H9 (cell line): ENCODE measurements at regions not wholly inside any gene's neighbourhood (a gene's known extent, or its start where the extent isn't known, plus 50 kb on each side); places are given as distances from the start of the nearest gene placed in this dataset.

ENCODE experiments used
- DNase-seq: peaks from one replicate; pipeline ENCODE4 v3.0.0-alpha.2; 2017
- H2AFZ ChIP-seq: one replicate; pipeline ENCODE4 v1.6.1; 2013; ENCODE audit warnings: mild to moderate bottlenecking, low read length, control low read depth, moderate library complexity
- H2AK5ac ChIP-seq: 2 replicates; pipeline ENCODE4 v1.6.1; 2013; ENCODE audit warnings: low read length, control low read depth, mixed read lengths; ENCODE audit not compliant: insufficient read length
- H2BK120ac ChIP-seq: one replicate; pipeline ENCODE4 v1.6.1; 2013; ENCODE audit warnings: low read depth, mild to moderate bottlenecking, low read length, control low read depth, inconsistent platforms; ENCODE audit not compliant: poor library complexity, severe bottlenecking
- H2BK12ac ChIP-seq: 2 replicates; pipeline ENCODE4 v1.6.1; 2013; ENCODE audit warnings: low read length, control low read depth, mixed read lengths, low read depth; ENCODE audit not compliant: insufficient read length
- H2BK15ac ChIP-seq: 2 replicates; pipeline ENCODE4 v1.6.1; 2013; ENCODE audit warnings: low read depth, low read length, control low read depth
- H2BK20ac ChIP-seq: one replicate; pipeline ENCODE4 v1.6.1; 2013; ENCODE audit warnings: low read depth, mild to moderate bottlenecking, low read length, control low read depth, inconsistent platforms; ENCODE audit not compliant: poor library complexity, severe bottlenecking
- H2BK5ac ChIP-seq: 2 replicates; pipeline ENCODE4 v1.6.1; 2013; ENCODE audit warnings: low read length, control low read depth, mixed read lengths; ENCODE audit not compliant: insufficient read length
- H3K14ac ChIP-seq: 2 replicates; pipeline ENCODE4 v1.6.1; 2013; ENCODE audit warnings: low read length, control low read depth; ENCODE audit not compliant: insufficient read depth
- H3K18ac ChIP-seq: 2 replicates; pipeline ENCODE4 v1.6.1; 2013; ENCODE audit warnings: low read depth, mild to moderate bottlenecking, mixed read lengths, low read length, control low read depth; ENCODE audit not compliant: insufficient read length
- H3K23ac ChIP-seq: 2 replicates; pipeline ENCODE4 v1.6.1; 2013; ENCODE audit warnings: low read length, control low read depth, mixed read lengths, low read depth; ENCODE audit not compliant: insufficient read length
- H3K23me2 ChIP-seq: 2 replicates; pipeline ENCODE4 v1.6.1; 2013; ENCODE audit warnings: low read depth, mild to moderate bottlenecking, mixed read lengths, low read length, control low read depth; ENCODE audit not compliant: insufficient read length, poor library complexity, severe bottlenecking
- H3K27ac ChIP-seq: 2 replicates; pipeline ENCODE4 v1.5.1; 2013; ENCODE audit warnings: low read length, control low read depth, mixed read lengths, low read depth; ENCODE audit not compliant: insufficient read length
- H3K27me3 ChIP-seq: 2 replicates; pipeline ENCODE4 v1.6.1; 2013; ENCODE audit warnings: low read length, control low read depth, inconsistent platforms; ENCODE audit not compliant: insufficient read depth
- H3K4ac ChIP-seq: 2 replicates; pipeline ENCODE4 v1.6.1; 2013; ENCODE audit warnings: low read depth, mild to moderate bottlenecking, control low read depth, inconsistent platforms, low read length, moderate library complexity
- H3K4me1 ChIP-seq: 2 replicates; pipeline ENCODE4 v1.6.1; 2013; ENCODE audit warnings: low read length, control low read depth, inconsistent platforms; ENCODE audit not compliant: insufficient read depth
- H3K4me2 ChIP-seq: 2 replicates; pipeline ENCODE4 v1.6.1; 2013; ENCODE audit warnings: low read length, control low read depth, mixed read lengths; ENCODE audit not compliant: insufficient read length, insufficient read depth
- H3K56ac ChIP-seq: 2 replicates; pipeline ENCODE4 v1.6.1; 2013; ENCODE audit warnings: low read depth, mild to moderate bottlenecking, mixed read lengths, low read length, control low read depth; ENCODE audit not compliant: insufficient read length
- H3K79me1 ChIP-seq: 2 replicates; pipeline ENCODE4 v1.6.1; 2013; ENCODE audit warnings: low read depth, mild to moderate bottlenecking, moderate library complexity, low read length, control low read depth, inconsistent platforms; ENCODE audit not compliant: insufficient read depth, poor library complexity, severe bottlenecking
- H3K79me2 ChIP-seq: 2 replicates; pipeline ENCODE4 v1.6.1; 2013; ENCODE audit warnings: low read length, control low read depth, inconsistent platforms; ENCODE audit not compliant: insufficient read depth
- H3K9ac ChIP-seq: 2 replicates; pipeline ENCODE4 v1.6.1; 2013; ENCODE audit warnings: low read length, control low read depth, mixed read lengths; ENCODE audit not compliant: insufficient read length; ENCODE audit errors: extremely low read depth
- H3K9me3 ChIP-seq: one replicate; pipeline ENCODE4 v1.6.1; 2013; ENCODE audit warnings: low read depth, low read length, inconsistent platforms; ENCODE audit not compliant: control insufficient read depth
- H3T11ph ChIP-seq: one replicate; pipeline ENCODE4 v1.6.1; 2013; ENCODE audit warnings: mild to moderate bottlenecking, low read length, control low read depth, inconsistent platforms
- H4K20me1 ChIP-seq: one replicate; pipeline ENCODE4 v1.6.1; 2013; ENCODE audit not compliant: control insufficient read depth, insufficient read length, insufficient read depth
- H4K5ac ChIP-seq: 2 replicates; pipeline ENCODE4 v1.6.1; 2013; ENCODE audit warnings: low read depth, mild to moderate bottlenecking, mixed read lengths, low read length, control low read depth; ENCODE audit not compliant: insufficient read length
- H4K8ac ChIP-seq: replicated peaks from 2 replicates; pipeline ENCODE4 v1.6.1; 2013; ENCODE audit warnings: low read length, control low read depth, mixed read lengths, low read depth; ENCODE audit not compliant: insufficient read length
- H4K91ac ChIP-seq: 2 replicates; pipeline ENCODE4 v1.6.1; 2013; ENCODE audit warnings: low read depth, mild to moderate bottlenecking, moderate library complexity, mixed read lengths, low read length, control low read depth; ENCODE audit not compliant: insufficient read length
- H3K27ac Mint-ChIP-seq, 3 experiments: 2 replicates in 2 of 3; 3 replicates in 1 of 3; pipeline ENCODE4 v1.8.0; 2020 to 2021; ENCODE audit warnings: mixed read lengths in 3 of 3, mild to moderate bottlenecking in 1 of 3, moderate library complexity in 1 of 3
- H3K27me3 Mint-ChIP-seq: 2 replicates; pipeline ENCODE4 v1.8.0; 2021; ENCODE audit warnings: low read depth, mild to moderate bottlenecking, moderate library complexity, mixed read lengths
- H3K36me3 Mint-ChIP-seq, 3 experiments: 2 replicates in 2 of 3; 3 replicates in 1 of 3; pipeline ENCODE4 v1.8.0; 2020 to 2021; ENCODE audit warnings: low read depth in 3 of 3, mixed read lengths in 3 of 3; ENCODE audit not compliant: insufficient read depth in 1 of 3
- H3K4me1 Mint-ChIP-seq, 2 experiments: 2 replicates each; pipeline ENCODE4 v1.8.0; 2020; ENCODE audit warnings: mixed read lengths in 2 of 2
- H3K4me3 Mint-ChIP-seq, 2 experiments: 2 replicates in 1 of 2; 3 replicates in 1 of 2; pipeline ENCODE4 v1.8.0; 2020 to 2021; ENCODE audit warnings: mild to moderate bottlenecking in 2 of 2, mixed read lengths in 2 of 2, moderate library complexity in 1 of 2
- H3K9me3 Mint-ChIP-seq, 2 experiments: 2 replicates in 1 of 2; 3 replicates in 1 of 2; pipeline ENCODE4 v1.8.0; 2020; ENCODE audit warnings: mild to moderate bottlenecking in 2 of 2, mixed read lengths in 2 of 2, moderate library complexity in 1 of 2
- CTCF ChIP-seq: fragments of 200-600 bp; sonication (generic); conservative IDR thresholded peaks from 3 replicates; pipeline ENCODE4 v1.8.0; 2021; ENCODE audit warnings: antibody characterized with exemption, mild to moderate bottlenecking
- WGBS: extraction: QIAGEN DNeasy Blood & Tissue Kit; methylation state at CpG from one replicate; pipeline ENCODE4 v1.1.7; 2013; ENCODE audit warnings: missing lambda C conversion rate, low lambda C conversion rate, mixed read lengths; ENCODE audit not compliant: insufficient read length; ENCODE audit errors: extremely low coverage; 5-methylcytosine and 5-hydroxymethylcytosine counted together

DNA sequence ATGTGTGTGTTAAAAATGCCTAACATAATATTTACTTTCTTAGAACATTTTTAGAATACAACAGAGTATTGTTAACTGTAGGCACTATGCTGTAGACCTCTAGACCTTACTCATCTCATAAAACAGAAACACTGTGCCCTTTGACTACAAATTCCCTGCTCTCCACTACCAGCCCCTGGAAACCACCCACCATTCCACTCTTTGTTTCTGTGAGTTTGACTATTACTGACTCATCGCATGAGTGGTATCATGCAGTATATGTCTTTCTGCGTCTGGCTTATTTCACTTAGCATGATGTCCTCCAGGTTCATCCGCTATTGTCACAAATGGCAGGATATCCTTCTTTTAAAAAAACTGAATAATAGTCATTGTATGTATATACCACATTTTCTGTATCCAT, 216.7 kb upstream of the CFAP20DC start:
- Histone ChIP-seq H4K8ac (no peak overlapping the region), H3K9me3 (no peaks in the 10 kb centered on the region), H2BK120ac (no peak overlapping the region), H3K23me2 (no peaks in the 10 kb centered on the region), H2BK20ac (no peak overlapping the region), H3K4me1 (no peaks in the 10 kb centered on the region), H3K79me1 (no peaks in the 10 kb centered on the region), H3K18ac (no peak overlapping the region), H4K91ac (no peak overlapping the region), H3K79me2 (no peaks in the 10 kb centered on the region), H2BK12ac (no peak overlapping the region), H3K56ac (no peak overlapping the region), H4K5ac (no peak overlapping the region), H4K20me1 (no peaks in the 10 kb centered on the region), H3K14ac (no peak overlapping the region), H2BK15ac (no peak overlapping the region), H2AFZ (no peak overlapping the region), H3K9ac (no peak overlapping the region), H3K4me2 (no peak overlapping the region), H3T11ph (no peak overlapping the region), H3K4ac (no peak overlapping the region), H2BK5ac (no peak overlapping the region), H3K27ac (no peak overlapping the region), H3K23ac (no peak overlapping the region), H2AK5ac (no peak overlapping the region), H3K27me3 (no peaks in the 10 kb centered on the region)
- Mint-ChIP-seq H3K9me3 (peaks cover 4 to 5% of the 10 kb centered on the region in 2 experiments; a peak in 4 of 5 replicates), H3K27me3 (no peaks in the 10 kb centered on the region), H3K4me1 (peaks cover 0 to 2% of the 10 kb centered on the region in 2 experiments; a peak in 2 of 4 replicates), H3K27ac (no peak overlapping the region), H3K36me3 (peaks cover 0 to 7% (median 1%) of the 10 kb centered on the region in 3 experiments; a peak in 3 of 7 replicates), H3K4me3 (no peak overlapping the region)
- no peak for TF ChIP-seq CTCF
- WGBS, result no CpG with 5 or more reads among the region's 3 CpGs
- DNase-seq, result no peak
